G401.6 (cell line): ENCODE measurements at regions not wholly inside any gene's neighbourhood (a gene's known extent, or its start where the extent isn't known, plus 50 kb on each side); places are given as distances from the start of the nearest gene placed in this dataset.

Experiments
- FAIRE-seq: peaks from 2 replicates; lab custom pipeline; 2012; peaks lifted over from hg19 to GRCh38; lab: Jason Lieb, UNC

DNA sequence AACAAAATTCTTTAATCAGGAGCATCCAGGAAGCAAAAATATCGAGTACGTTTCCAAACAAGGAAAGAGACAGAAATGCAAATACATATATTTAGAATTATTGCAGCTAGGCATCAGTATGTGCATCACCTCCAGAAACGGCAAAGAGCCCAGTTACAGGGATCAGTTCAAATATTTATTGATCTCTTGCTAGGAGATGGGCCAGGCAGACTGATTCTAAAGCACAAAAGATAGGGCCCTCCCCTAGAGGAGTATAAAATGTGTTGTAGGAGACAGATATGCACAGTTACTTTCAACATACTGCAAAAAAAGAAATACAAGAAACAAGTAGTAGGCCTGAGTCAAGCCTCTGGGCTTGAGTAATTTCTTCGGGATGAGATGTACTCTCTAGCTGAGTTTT lies 80.7 kb upstream of the NHSL1 start:
- FAIRE-seq = no peak

GRCh38 chr6:138580801-138581200 lies 81.5 kb upstream of the NHSL1 start:
- FAIRE-seq = no peak

GRCh38 chr6:138582573-138582972 lies 83.3 kb upstream of the NHSL1 start:
- no peak for FAIRE-seq

GRCh38 chr6:138586638-138587037 lies 87.3 kb upstream of the NHSL1 start:
- FAIRE-seq = no peak

DNA sequence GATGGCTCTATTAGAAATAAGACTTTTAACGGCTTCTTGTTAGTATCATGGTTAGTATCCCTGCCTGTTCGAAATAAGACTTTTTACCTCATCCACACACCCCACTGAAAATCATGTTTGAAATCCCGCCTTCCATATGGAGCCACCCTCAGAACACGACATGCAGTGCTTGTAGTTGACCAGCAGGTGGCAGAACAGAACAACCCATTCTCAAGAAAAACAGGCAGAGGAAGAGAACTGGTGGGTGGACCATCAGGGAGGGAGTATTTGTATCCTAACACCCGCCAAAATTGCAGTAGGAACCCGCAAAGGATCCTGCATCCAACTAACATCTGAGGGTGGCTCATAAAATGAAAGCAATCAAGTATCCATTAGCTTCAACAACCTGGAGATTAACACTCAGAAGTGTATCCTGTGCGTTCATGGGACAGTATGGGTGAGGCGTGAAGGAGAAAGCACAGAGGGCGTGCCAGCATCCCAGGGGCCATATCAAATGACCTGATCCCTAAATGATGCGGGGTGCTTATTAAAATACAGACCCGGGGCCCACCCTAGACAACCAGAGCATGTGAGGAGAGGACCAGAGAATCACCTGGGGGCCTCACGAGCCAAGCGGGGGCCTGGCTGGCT lies 89.6 kb upstream of the NHSL1 start:
- peak; percentile 85 for FAIRE-seq

DNA sequence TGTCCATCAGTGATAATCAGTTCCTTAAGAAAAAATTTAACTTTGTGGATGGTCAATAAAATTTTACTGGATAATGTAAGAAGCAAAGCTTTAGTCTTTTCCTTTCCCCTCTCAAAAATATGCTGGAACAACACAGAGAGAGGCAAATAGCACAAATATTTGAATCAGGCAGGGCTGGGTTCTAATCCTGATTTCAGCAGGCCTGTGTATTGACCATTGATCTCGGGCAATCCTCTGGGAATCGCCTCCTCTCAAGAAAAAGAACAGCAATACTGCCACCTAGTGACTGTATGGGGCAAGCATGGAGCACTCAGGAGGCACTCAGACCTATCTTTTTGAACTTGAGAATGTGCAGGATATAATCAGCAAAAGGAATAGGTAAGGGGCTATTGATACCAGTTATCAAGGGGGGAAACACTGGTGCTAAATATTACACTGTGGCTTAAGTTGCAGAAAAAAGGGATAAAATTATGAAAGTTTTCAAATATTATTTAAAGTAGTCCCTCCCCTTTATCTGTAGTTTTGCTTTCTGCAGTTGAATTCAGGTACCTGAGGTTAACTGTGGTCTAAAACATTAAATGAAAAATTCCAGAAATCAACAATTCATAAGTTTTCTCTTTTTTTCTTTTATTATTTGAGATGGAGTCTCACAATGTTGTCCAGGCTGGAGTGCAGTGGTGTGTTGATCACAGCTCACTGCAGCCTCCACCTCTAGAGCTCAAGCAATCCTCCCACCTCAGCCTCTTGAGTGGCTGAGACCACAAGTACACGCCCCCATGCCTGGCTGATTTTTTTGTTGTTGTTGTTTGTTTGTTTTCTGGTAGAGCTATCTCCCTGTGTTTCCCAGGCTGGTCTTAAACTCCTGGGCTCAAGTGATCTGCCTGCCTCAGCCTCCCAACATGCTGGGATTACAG lies 91.8 kb upstream of the NHSL1 start:
- FAIRE-seq = peak; percentile 31

GRCh38 chr6:138592749-138593123 lies 93.4 kb upstream of the NHSL1 start:
- no peak for FAIRE-seq

DNA sequence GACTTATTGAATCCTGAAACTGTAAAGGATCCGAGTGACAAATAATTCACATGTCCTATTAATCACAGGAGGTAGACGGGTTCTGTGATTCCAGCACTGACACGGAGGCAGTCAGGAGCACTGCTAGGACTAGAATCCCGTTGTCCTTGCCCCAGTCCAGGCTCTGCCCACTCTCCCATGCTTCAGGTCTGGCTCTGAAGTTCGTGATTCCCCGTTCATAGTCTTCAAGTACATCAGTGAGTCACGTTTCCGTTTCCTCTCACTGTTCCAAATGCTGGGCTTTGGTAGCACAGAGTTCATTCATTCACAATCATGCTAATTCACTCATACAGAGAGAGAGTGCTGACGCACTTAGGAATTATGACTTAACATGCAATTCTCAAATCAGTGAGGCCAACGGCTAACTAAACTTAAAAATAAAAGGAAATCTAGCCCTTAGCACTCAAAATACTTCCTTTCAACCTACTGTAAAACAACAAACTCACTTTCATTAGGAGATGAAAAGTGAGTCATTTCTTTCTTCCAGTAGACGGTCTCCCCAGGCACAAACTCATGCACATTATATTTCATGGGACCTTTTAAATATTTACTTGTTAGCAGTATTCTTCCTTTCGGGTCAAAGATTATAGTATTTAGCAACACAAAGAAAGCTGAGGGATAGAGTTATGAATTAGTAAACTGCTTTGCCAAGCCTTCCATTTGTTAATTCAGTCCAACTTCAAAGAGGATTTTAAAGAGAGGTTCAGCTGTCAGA lies 94.0 kb upstream of the NHSL1 start:
- no peak for FAIRE-seq

GRCh38 chr6:138593909-138594757 lies 94.8 kb upstream of the NHSL1 start:
- FAIRE-seq = no peak

GRCh38 chr6:138594758-138595140 lies 95.5 kb upstream of the NHSL1 start:
- FAIRE-seq = no peak

DNA sequence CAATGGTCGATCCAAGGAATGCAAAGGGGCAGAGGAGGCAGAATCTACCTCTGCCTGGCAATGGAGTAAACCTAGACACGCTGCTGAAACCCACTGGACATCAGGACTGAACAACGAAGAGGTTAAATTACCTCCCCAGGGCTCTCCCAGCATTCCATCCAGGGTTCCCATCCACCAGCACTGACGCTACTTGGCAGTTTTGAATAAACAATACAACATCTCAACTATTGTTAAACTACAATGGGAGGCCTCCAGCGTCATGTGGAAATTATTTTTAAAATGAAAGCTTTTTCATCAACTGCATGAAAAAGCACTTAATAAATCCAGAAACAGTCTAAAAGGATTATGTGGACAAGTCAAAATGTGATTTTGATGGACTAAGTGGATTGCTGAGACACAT lies 96.8 kb upstream of the NHSL1 start:
- FAIRE-seq = no peak

DNA sequence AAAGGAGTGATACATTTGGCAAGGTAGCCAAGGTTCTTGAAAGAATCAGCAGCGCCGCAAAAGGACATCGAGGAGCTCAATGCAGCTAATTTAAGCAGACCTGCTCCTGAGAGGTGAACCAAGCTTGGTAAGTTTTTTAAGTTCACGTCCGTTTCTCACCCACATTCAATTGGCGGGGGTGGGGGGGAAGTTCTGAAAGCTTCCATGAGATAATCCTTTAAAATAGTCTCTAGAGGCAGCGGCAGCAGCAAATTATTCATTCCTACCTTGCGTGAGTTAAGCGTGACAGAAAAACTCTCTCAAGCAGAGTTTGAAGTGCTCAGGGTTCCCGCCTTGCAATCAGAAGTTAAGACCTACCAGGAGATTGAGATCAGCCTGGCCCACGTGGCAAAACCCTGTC lies 97.3 kb upstream of the NHSL1 start:
- FAIRE-seq = no peak

DNA sequence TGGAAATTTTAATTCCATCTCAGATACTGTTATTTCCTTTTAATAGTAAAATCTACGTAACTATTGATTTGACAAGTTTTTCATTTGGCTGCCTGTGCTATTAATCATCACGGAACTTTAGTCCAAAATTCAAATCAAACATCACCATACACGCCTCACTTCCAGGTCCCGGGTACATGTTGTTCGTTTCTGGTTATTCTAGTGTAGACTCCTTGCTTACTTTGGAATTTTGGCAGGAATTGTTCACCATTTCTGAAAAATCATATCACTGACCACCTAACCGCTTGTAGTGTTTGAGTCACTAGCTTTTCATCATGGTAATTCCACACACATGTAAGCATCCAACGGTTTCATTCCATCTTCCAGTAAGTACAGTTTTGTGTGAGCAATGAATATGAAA lies 98.0 kb upstream of the NHSL1 start:
- no peak for FAIRE-seq

- FAIRE-seq = no peak
Measured at GRCh38 chr6:138598562-138599173, 99.4 kb upstream of the NHSL1 start.

DNA sequence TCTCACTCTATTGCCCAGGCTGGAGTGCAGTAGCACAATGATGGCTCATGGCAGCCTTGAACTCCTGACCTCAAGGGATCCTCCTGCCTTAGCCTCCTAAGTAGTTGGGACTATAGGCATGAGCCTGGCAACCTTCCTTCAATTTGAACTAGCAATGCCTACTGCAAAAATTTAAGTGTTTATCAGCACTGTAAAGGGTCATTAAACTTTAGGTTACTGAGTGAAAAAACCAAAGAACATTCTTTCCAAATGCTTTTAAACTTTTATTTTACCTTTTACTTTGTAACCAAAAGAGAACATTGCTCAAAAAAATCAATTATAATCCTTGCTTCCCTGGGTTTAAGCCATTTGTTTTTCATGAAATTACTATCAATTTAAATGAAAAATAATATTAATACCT lies 101.0 kb upstream of the NHSL1 start:
- FAIRE-seq = no peak

DNA sequence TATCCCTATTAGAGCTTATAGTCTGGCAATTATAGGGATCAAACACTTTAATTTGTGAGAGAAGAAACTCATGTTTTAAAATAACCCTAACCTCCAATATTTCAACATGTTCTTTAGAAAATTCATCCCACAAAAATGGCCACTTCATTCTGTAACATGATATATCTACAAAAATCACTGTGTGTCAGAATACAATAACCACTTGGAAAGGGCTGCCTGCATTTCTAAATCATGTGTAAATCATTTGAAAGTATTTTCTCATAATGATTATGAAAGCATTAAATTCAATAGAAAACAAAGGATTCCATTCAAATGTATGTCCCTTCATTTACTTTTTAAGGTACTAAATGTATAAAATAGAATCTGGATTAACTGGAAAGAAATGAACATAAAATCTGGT lies 101.4 kb upstream of the NHSL1 start:
- no peak for FAIRE-seq

- no peak for FAIRE-seq
Measured at GRCh38 chr6:138601128-138601527, 101.8 kb upstream of the NHSL1 start.

GRCh38 chr6:138605958-138606357 lies 106.7 kb upstream of the NHSL1 start:
- FAIRE-seq = no peak

GRCh38 chr6:138607478-138608433 lies 108.5 kb upstream of the NHSL1 start:
- no peak for FAIRE-seq

DNA sequence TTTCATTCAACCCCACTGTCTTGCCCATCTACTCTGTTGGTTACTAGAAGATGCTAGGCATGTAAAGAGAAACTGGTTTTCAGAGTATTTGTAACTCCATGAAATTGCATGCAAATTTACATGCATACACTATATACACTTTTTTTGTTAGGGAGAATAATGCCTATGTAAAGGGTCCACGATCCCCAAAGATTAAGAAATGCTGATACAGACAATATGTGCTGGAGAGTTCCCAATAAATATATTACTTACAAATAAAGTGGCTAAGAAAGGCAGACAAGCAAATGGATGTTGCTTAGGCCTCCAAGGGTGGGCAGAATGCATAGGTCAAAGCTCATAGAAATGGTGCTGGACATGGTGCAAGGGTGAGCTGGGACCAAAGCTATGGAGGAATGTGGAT lies 109.6 kb upstream of the NHSL1 start:
- no peak for FAIRE-seq
